SK-N-SH (cell line): ENCODE measurements at regions not wholly inside any gene's neighbourhood (a gene's known extent, or its start where the extent isn't known, plus 50 kb on each side); places are given as distances from the start of the nearest gene placed in this dataset.

Source experiments
- CTCF ChIA-PET: fragments of 300-600, 350-600 bp; formaldehyde crosslinking; extraction: SDS; loops from one replicate; lab custom pipeline; 2021; lab: Yijun Ruan, JAX
- POLR2A ChIA-PET: fragments of 350-600 bp; sonication (Branson Sonifier 250); formaldehyde crosslinking; extraction: SDS; loops from one replicate; lab custom pipeline; 2020; ENCODE audit warnings: antibody characterized with exemption, inconsistent platforms; lab: Yijun Ruan, JAX
- DNase-seq: peaks from one replicate; pipeline ENCODE4 v3.0.0; 2012
- H2AFZ ChIP-seq: fragments of 200-600 bp; sonication (generic); 2 replicates; pipeline ENCODE4 v1.8.1; 2016; ENCODE audit warnings: antibody characterized with exemption, mild to moderate bottlenecking, low read depth
- H3F3A ChIP-seq: fragments of 200-600 bp; sonication (generic); replicated peaks from 2 replicates; pipeline ENCODE3; 2016; ENCODE audit warnings: antibody characterized with exemption, mild to moderate bottlenecking; ENCODE audit not compliant: insufficient read depth
- H3K27ac ChIP-seq, 2 experiments: fragments of 200-500 bp in 1 of 2; fragments of 200-600 bp in 1 of 2; sonication (Bioruptor generic) in 1 of 2; sonication (generic), shearing (Covaris generic) in 1 of 2; 2 replicates each; pipeline versions ENCODE4 v1.5.1 to v1.6.1; 2014 to 2016; ENCODE audit warnings: low read depth in 2 of 2, inconsistent platforms in 1 of 2, low read length in 1 of 2, mild to moderate bottlenecking in 1 of 2, mixed read lengths in 1 of 2
- H3K27me3 ChIP-seq: fragments of 200-600 bp; sonication (generic), shearing (Covaris generic); 2 replicates; pipeline ENCODE4 v1.6.1; 2016; ENCODE audit warnings: mixed run types; ENCODE audit not compliant: insufficient read depth
- H3K36me3 ChIP-seq, 2 experiments: fragments of 200-500 bp in 1 of 2; fragments of 200-600 bp in 1 of 2; sonication (Bioruptor generic) in 1 of 2; sonication (generic) in 1 of 2; replicated peaks in 1 of 2; 2 replicates each; pipeline versions ENCODE3 to v1.5.1; 2014 to 2016; ENCODE audit warnings: low read length in 1 of 2, mild to moderate bottlenecking in 1 of 2; ENCODE audit not compliant: insufficient read depth in 2 of 2, control insufficient read depth in 1 of 2
- H3K4me1 ChIP-seq, 2 experiments: fragments of 200-500 bp in 1 of 2; fragments of 200-600 bp in 1 of 2; sonication (Bioruptor generic) in 1 of 2; sonication (generic), shearing (Covaris generic) in 1 of 2; 2 replicates each; pipeline versions ENCODE4 v1.5.1 to v1.6.1; 2014 to 2016; ENCODE audit warnings: low read depth in 1 of 2, low read length in 1 of 2, mixed run types in 1 of 2; ENCODE audit not compliant: insufficient read depth in 2 of 2, control insufficient read depth in 1 of 2
- H3K4me2 ChIP-seq: fragments of 200-600 bp; sonication (generic), shearing (Covaris generic); 2 replicates; pipeline ENCODE4 v1.6.1; 2017; ENCODE audit warnings: mixed run types
- H3K4me3 ChIP-seq, 2 experiments: fragments of 200-500 bp in 1 of 2; fragments of 200-600 bp in 1 of 2; sonication (Bioruptor generic) in 1 of 2; sonication (generic), shearing (Covaris generic) in 1 of 2; 2 replicates each; pipeline versions ENCODE4 v1.5.1 to v1.8.1; 2014 to 2016; ENCODE audit warnings: low read depth in 2 of 2, inconsistent platforms in 1 of 2, low read length in 1 of 2, mild to moderate bottlenecking in 1 of 2, mixed read lengths in 1 of 2, moderate library complexity in 1 of 2
- H3K79me2 ChIP-seq: fragments of 200-600 bp; sonication (generic); 2 replicates; pipeline ENCODE4 v1.8.1; 2017; ENCODE audit warnings: mild to moderate bottlenecking; ENCODE audit not compliant: insufficient read depth
- H3K9ac ChIP-seq: fragments of 200-600 bp; sonication (generic); 2 replicates; pipeline ENCODE4 v1.6.1; 2017; ENCODE audit warnings: mixed run types
- H3K9me2 ChIP-seq: fragments of 200-600 bp; sonication (generic); 2 replicates; pipeline ENCODE4 v1.6.1; 2017; ENCODE audit warnings: mixed run types
- H3K9me3 ChIP-seq: fragments of 200-600 bp; sonication (generic); 2 replicates; pipeline ENCODE4 v1.6.1; 2017; ENCODE audit warnings: mixed run types, mild to moderate bottlenecking, moderate library complexity
- H4K20me1 ChIP-seq: fragments of 200-600 bp; sonication (generic); 2 replicates; pipeline ENCODE4 v1.6.1; 2017; ENCODE audit warnings: mild to moderate bottlenecking, mixed run types; ENCODE audit not compliant: insufficient read depth
- RFX5 ChIP-seq: IDR thresholded peaks from 2 replicates; pipeline ENCODE4 v1.6.1; 2012; ENCODE audit warnings: mild to moderate bottlenecking, improper control_type of control experiment, low read length
- RXRA ChIP-seq: IDR thresholded peaks from 2 replicates; pipeline ENCODE4 v1.4.0; 2012; ENCODE audit warnings: low read depth, mild to moderate bottlenecking, borderline replicate concordance
- ZBTB33 ChIP-seq: IDR thresholded peaks from 2 replicates; pipeline ENCODE4 v1.4.0; 2012; ENCODE audit warnings: low read depth, borderline replicate concordance
- WGBS: methylation state at CpG from one replicate; pipeline ENCODE4 v1.1.6; 2017; ENCODE audit warnings: low lambda C conversion rate; 5-methylcytosine and 5-hydroxymethylcytosine counted together
- TF ChIP-seq, protein P1 (sequence below): IDR thresholded peaks from 2 replicates; pipeline ENCODE4 v1.6.1; 2012; ENCODE audit warnings: mild to moderate bottlenecking, low read depth, low read length, moderate library complexity
- TF ChIP-seq, protein P2 (sequence below): fragments of 150-350 bp; IDR thresholded peaks from 2 replicates; pipeline ENCODE4 v1.6.1; 2017; ENCODE audit warnings: antibody characterized with exemption, low read length, low read depth, borderline replicate concordance

- TF ChIP-seq, protein P1, sequence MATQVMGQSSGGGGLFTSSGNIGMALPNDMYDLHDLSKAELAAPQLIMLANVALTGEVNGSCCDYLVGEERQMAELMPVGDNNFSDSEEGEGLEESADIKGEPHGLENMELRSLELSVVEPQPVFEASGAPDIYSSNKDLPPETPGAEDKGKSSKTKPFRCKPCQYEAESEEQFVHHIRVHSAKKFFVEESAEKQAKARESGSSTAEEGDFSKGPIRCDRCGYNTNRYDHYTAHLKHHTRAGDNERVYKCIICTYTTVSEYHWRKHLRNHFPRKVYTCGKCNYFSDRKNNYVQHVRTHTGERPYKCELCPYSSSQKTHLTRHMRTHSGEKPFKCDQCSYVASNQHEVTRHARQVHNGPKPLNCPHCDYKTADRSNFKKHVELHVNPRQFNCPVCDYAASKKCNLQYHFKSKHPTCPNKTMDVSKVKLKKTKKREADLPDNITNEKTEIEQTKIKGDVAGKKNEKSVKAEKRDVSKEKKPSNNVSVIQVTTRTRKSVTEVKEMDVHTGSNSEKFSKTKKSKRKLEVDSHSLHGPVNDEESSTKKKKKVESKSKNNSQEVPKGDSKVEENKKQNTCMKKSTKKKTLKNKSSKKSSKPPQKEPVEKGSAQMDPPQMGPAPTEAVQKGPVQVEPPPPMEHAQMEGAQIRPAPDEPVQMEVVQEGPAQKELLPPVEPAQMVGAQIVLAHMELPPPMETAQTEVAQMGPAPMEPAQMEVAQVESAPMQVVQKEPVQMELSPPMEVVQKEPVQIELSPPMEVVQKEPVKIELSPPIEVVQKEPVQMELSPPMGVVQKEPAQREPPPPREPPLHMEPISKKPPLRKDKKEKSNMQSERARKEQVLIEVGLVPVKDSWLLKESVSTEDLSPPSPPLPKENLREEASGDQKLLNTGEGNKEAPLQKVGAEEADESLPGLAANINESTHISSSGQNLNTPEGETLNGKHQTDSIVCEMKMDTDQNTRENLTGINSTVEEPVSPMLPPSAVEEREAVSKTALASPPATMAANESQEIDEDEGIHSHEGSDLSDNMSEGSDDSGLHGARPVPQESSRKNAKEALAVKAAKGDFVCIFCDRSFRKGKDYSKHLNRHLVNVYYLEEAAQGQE, result no peak
- TF ChIP-seq, all 33 proteins: peak for 0
Observed at GRCh38 chr17:65404761-65405160, 156.7 kb downstream of the AXIN2 start (continued).

GRCh38 chr17:65403626-65404025 lies 157.8 kb downstream of the AXIN2 start:
- POLR2A ChIA-PET, result no interaction called here
- CTCF ChIA-PET, result interaction anchor here (0.7 to 1.4 kb wide), 3 partner anchors 9 to 26 kb away, joined by 3 to 4 read pairs (median 3); no protein-coding TSS in a partner anchor
- 47% methylated on average over 4 of the region's 4 CpGs for WGBS

More at GRCh38 chr17:65403626-65404025, 157.8 kb downstream of the AXIN2 start:
- Histone ChIP-seq H3K4me3 (no peak overlapping the region), H3K36me3 (no peaks in the 10 kb centered on the region), H3K4me1 (no peaks in the 10 kb centered on the region), H2AFZ (no peak overlapping the region), H3K27ac (no peak overlapping the region), H3K27me3 (peaks cover 7% of the 10 kb centered on the region; the same call in 1 of the 2 replicates), H3K9me3 (no peaks in the 10 kb centered on the region), H3K79me2 (no peaks in the 10 kb centered on the region), H3K9ac (no peak overlapping the region), H4K20me1 (no peaks in the 10 kb centered on the region), H3K9me2 (no peaks in the 10 kb centered on the region), H3K4me2 (no peak overlapping the region), H3F3A (no peaks in the 10 kb centered on the region)
- TF ChIP-seq RXRA (no peak), ZBTB33 (no peak), RFX5 (no peak)
- TF ChIP-seq, protein P2, sequence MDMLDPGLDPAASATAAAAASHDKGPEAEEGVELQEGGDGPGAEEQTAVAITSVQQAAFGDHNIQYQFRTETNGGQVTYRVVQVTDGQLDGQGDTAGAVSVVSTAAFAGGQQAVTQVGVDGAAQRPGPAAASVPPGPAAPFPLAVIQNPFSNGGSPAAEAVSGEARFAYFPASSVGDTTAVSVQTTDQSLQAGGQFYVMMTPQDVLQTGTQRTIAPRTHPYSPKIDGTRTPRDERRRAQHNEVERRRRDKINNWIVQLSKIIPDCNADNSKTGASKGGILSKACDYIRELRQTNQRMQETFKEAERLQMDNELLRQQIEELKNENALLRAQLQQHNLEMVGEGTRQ, result no peak
- no peak for DNase-seq
